GM18520 (cell line): ENCODE measurements at regions not wholly inside any gene's neighbourhood (a gene's known extent, or its start where the extent isn't known, plus 50 kb on each side); places are given as distances from the start of the nearest gene placed in this dataset.

Experiments
- ATAC-seq: cut with Tn5 transposase; IDR thresholded peaks from one replicate; pipeline ENCODE4 v1.9.1; 2021; ENCODE audit not compliant: unreplicated experiment

- ATAC-seq = peak; percentile 67
Measured at GRCh38 chr12:46908936-46909635, 83.3 kb upstream of the SLC38A4 start.

GRCh38 chr12:46910830-46911229 is 85.0 kb upstream of the SLC38A4 start:
- ATAC-seq = no peak

- ATAC-seq = no peak
Measured at GRCh38 chr12:46914336-46914735, 88.5 kb upstream of the SLC38A4 start.

GRCh38 chr12:46915082-46915481 is 89.3 kb upstream of the SLC38A4 start:
- no peak for ATAC-seq

- ATAC-seq = no peak
Measured at GRCh38 chr12:46915836-46916235, 90.0 kb upstream of the SLC38A4 start.

- no peak for ATAC-seq
Measured at GRCh38 chr12:46916796-46917419, 91.1 kb upstream of the SLC38A4 start.

- no peak for ATAC-seq
Measured at GRCh38 chr12:46917821-46918220, 92.0 kb upstream of the SLC38A4 start.

GRCh38 chr12:46918631-46919030 is 92.8 kb upstream of the SLC38A4 start:
- no peak for ATAC-seq

GRCh38 chr12:46919666-46920400 is 94.0 kb upstream of the SLC38A4 start:
- ATAC-seq = no peak

GRCh38 chr12:46920499-46920898 is 94.7 kb upstream of the SLC38A4 start:
- ATAC-seq = no peak

GRCh38 chr12:46921048-46921763 is 95.4 kb upstream of the SLC38A4 start:
- ATAC-seq = no peak

GRCh38 chr12:46921764-46922133 is 96.0 kb upstream of the SLC38A4 start:
- ATAC-seq = no peak

GRCh38 chr12:46926526-46926925 is 100.7 kb upstream of the SLC38A4 start:
- no peak for ATAC-seq

- ATAC-seq = no peak
Measured at GRCh38 chr12:46930101-46930500, 104.3 kb upstream of the SLC38A4 start.

GRCh38 chr12:46933947-46934346 is 108.2 kb upstream of the SLC38A4 start:
- no peak for ATAC-seq

GRCh38 chr12:46934374-46935111 is 108.7 kb upstream of the SLC38A4 start:
- no peak for ATAC-seq

GRCh38 chr12:46935271-46935847 is 109.6 kb upstream of the SLC38A4 start:
- ATAC-seq = no peak

- ATAC-seq = no peak
Measured at GRCh38 chr12:46936042-46936441, 110.2 kb upstream of the SLC38A4 start.

GRCh38 chr12:46938071-46938678 is 112.4 kb upstream of the SLC38A4 start:
- no peak for ATAC-seq

GRCh38 chr12:46941981-46942380 is 116.2 kb upstream of the SLC38A4 start:
- ATAC-seq = no peak
